ENCODE measurements at regions not wholly inside any gene's neighbourhood (a gene's known extent, or its start where the extent isn't known, plus 50 kb on each side); places are given as distances from the start of the nearest gene placed in this dataset.
"Not testable (repeated sequence)": the region's sequence is repeated elsewhere in the genome, so short reads cannot be mapped to it uniquely, and the experiment has no call there.

- no peak for DNase-seq
Measured at GRCh38 chr7:86592185-86592584, 51.5 kb upstream of the GRM3 start.

- DNase-seq = no peak
Measured at GRCh38 chr7:86574006-86574405, 69.7 kb upstream of the GRM3 start.

GRCh38 chr7:86558680-86559501, 84.8 kb upstream of the GRM3 start:
- DNase-seq = no peak

DNA sequence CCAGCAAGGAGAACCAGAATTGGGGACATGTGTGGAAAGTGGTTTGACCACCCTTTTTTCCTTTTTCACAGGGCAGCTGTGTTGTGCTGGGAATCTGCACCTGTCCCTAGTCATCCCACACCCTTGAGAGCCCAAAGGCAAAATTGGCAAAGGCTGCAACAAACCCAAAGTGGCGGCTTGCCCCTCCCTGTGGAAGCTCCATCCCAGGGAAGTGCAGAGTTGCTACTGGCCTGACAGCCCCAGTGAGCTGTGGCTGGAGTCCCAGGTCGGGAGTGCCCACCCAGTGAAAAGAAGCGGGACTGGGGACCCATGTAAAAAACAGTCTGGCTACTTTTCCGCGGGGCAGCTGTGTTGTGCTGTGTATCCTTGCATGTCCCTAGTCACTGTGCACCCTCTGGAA, 109.1 kb upstream of the GRM3 start:
- DNase-seq = no peak

GRCh38 chr7:86504229-86504628, 139.5 kb upstream of the GRM3 start:
- DNase-seq = no peak

GRCh38 chr7:86499986-86500385, 143.7 kb upstream of the GRM3 start:
- DNase-seq = no peak

- no peak for DNase-seq
Measured at GRCh38 chr7:86485827-86486226, 157.9 kb upstream of the GRM3 start.

- no peak for DNase-seq
Measured at GRCh38 chr7:86479144-86479543, 164.6 kb upstream of the GRM3 start.

DNA sequence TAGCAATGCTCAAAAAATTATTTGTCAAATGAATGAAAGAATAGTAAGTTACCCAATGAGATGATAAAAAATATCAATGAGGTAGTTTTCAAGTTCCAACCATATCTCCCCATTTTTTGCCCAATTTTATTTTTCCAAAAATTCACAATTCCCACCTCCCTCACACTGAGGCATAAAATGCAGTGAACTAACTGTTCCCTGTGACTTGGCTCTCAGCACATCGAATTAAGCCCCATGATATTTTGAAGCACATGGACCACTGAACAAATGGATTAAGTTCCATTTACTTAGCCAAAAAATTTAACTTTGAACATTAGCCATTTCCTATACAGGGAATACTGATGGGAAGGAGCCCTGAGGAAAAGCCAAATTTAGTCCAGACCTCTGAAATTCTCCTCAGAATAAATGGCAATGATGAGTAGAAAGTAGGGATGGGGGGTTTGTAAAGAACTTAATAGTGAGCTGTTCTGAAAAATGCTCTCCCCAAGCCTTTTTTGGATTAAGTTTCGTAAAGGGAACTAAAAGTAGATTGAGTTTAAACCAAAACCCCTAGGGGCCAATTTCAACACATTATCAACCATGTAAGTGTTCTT, 166.3 kb upstream of the GRM3 start:
- DNase-seq = no peak

- DNase-seq = no peak
Measured at GRCh38 chr7:86470763-86471162, 172.9 kb upstream of the GRM3 start.

DNA sequence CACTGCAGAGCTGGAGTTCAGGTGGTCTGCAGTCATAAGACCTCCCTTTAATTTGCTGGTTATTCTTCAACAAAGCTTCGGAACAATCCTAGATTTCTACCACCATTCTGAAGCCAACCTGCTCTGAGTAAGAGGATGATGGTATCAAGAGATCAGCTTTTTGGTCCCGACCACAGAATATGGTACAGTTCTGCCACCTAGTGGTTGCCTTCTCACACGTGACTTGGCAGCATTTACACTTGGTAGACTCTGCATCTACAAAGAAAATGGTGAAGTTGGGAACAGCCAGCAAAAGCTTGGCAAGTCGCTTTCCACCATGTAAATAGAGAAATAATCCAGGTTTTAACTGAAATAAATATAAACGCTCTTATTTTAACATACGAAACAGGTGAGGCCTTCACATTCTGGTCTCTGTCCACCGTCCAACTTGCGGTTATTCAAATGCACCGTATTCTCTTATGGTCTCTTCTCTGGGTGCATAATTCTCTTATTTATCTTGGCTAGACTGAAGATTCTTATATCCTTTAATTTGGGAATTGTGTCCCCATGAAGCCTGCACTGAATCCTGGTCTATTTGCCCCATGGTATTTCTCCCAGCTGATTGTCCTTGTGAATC, 173.9 kb upstream of the GRM3 start:
- DNase-seq = peak; percentile 50

- no peak for DNase-seq
Measured at GRCh38 chr7:86454753-86455152, 189.0 kb upstream of the GRM3 start.

GRCh38 chr7:86453454-86453853, 190.3 kb upstream of the GRM3 start:
- DNase-seq = no peak

DNA sequence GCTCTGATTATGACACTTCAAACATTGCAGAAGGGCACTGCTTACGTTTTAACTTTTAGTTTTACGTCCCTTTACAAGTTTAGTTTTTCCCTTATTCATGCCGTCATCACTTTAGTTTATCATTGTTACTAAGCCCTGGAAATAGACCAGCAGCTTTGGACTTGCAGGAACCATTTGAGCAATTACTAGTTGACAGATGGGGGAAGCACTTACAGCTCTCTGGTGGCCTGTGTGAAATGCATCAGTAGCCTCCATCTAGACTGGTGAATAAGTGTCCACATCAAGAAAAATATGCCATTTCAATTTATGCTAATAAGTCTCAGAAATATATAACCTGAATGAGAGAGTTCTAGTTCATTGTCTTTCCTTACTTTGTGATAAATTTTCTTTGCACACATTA, 194.9 kb upstream of the GRM3 start:
- DNase-seq = no peak

DNA sequence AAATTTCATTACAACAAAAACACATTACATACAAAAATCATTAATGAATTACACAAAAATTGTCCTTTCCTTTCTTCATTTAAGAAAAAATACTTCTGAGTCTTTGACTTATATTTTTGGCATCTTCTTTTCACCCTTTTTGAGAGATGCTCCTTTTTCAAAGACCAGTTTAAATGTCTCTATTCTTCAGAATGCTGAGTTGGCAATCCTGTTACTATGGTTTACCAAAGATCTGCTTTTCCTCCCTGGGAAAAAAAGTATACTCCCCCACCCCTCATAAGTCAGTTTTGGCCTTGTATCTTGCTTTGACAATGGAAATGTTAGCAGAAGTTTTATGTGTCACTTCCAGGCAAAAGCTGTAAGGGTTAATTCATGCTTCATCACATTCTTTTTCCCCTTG, 198.4 kb upstream of the GRM3 start:
- no peak for DNase-seq

GRCh38 chr7:86444245-86444644, 199.5 kb upstream of the GRM3 start:
- DNase-seq = no peak

GRCh38 chr7:86440420-86440819, 203.3 kb upstream of the GRM3 start:
- not testable (repeated sequence) for DNase-seq

DNA sequence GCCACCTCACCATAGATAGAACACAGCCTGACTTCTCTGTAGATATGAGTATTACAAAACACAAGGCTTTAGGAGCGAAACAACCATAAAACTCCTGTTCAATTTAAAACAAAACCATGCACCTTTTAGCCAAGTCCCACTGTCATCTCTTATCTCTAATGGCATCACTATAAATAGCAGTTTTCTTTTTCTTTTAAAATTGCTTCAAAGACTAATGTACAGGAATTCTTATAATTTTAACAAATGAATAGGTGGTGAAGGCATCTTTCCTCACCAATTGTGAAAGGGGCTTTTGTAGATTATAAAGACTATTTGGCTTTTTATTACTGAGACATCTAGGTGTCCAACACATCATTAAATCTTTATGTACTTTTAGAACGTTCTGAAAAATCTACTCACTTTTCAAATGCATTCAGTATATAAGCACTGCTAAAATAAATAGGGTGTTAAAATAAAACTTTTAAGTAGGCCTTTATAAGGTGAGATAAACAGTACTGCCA, 205.7 kb upstream of the GRM3 start:
- no peak for DNase-seq

DNA sequence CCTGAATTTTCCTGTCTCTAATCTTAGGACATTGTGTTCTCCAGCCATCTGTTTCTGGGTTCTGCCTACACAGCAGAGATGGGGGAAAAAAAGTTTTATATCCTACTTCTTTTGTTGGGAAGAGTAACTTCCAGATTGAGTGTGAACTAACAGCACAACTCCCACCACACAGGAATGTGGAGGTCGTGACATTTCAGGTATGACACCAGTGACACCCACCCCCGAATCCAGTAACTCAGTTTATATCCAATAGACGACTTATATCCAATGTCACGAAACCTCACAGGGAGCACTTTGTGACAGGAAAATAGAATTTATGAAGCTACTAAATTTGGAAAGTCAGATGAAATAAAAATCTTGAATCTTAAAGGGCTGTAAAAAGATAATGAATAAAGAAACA, 211.9 kb upstream of the GRM3 start:
- DNase-seq = no peak

- no peak for DNase-seq
Measured at GRCh38 chr7:86411814-86412213, 231.9 kb upstream of the GRM3 start.

GRCh38 chr7:86407291-86407690, 236.4 kb upstream of the GRM3 start:
- no peak for DNase-seq

- DNase-seq = no peak
Measured at GRCh38 chr7:86391813-86392212, 251.9 kb upstream of the GRM3 start.

DNA sequence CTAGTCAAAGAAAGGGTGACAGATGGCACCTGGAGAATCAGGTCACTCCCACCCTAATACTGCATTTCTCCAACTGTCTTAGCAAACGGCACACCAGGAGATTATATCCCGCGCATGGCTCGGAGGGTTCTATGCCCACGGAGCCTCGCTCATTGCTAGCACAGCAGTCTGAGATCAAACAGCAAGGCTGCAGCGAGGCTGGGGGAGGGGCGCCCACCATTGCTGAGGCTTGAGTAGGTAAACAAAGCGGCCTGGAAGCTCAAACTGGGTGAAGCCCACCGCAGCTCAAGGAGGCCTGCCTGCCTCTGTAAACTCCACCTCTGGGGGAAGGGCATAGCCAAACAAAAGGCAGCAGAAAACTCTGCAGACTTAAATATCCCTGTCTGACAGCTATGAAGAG, 268.1 kb upstream of the GRM3 start:
- not testable (repeated sequence) for DNase-seq

- DNase-seq = no peak
Measured at GRCh38 chr7:86372262-86372661, 271.4 kb upstream of the GRM3 start.

Data from KG1 (cell line).